WI38 (cell line): ENCODE measurements at regions not wholly inside any gene's neighbourhood (a gene's known extent, or its start where the extent isn't known, plus 50 kb on each side); places are given as distances from the start of the nearest gene placed in this dataset.
"Not testable (repeated sequence)": the region's sequence is repeated elsewhere in the genome, so short reads cannot be mapped to it uniquely, and the experiment has no call there.

Experiments
- H3K4me3 ChIP-seq: 2 replicates; pipeline ENCODE4 v1.5.1; 2011; ENCODE audit warnings: low read depth, mild to moderate bottlenecking, control low read depth, low read length
- CTCF ChIP-seq: IDR thresholded peaks from 2 replicates; pipeline ENCODE4 v1.5.1; 2012; ENCODE audit warnings: low read depth, mild to moderate bottlenecking, control low read depth, low read length

- no peak overlapping the region for H3K4me3 ChIP-seq
- no peak for TF ChIP-seq CTCF
These were observed 100.7 kb upstream of the GMDS start for GRCh38 chr6:2346078-2346477.

- TF ChIP-seq CTCF = no peak
- H3K4me3 ChIP-seq = no peak overlapping the region
These were observed 99.0 kb upstream of the GMDS start for GRCh38 chr6:2344319-2344905.

GRCh38 chr6:2327591-2327990 lies 82.2 kb upstream of the GMDS start:
- no peak for TF ChIP-seq CTCF
- H3K4me3 ChIP-seq = no peak overlapping the region

- no peak for TF ChIP-seq CTCF
- H3K4me3 ChIP-seq = no peak overlapping the region
These were observed 79.0 kb upstream of the GMDS start for GRCh38 chr6:2324166-2324953.

- H3K4me3 ChIP-seq = not testable (repeated sequence)
These were observed 72.1 kb upstream of the GMDS start for GRCh38 chr6:2317498-2317897.

- no peak for TF ChIP-seq CTCF
- no peak overlapping the region for H3K4me3 ChIP-seq
These were observed 69.2 kb upstream of the GMDS start for GRCh38 chr6:2314641-2315040.

GRCh38 chr6:2310042-2310441 lies 64.6 kb upstream of the GMDS start:
- TF ChIP-seq CTCF = no peak
- no peak overlapping the region for H3K4me3 ChIP-seq
